OCI-LY3 (cell line): ENCODE measurements at regions not wholly inside any gene's neighbourhood (a gene's known extent, or its start where the extent isn't known, plus 50 kb on each side); places are given as distances from the start of the nearest gene placed in this dataset.

Experiments
- CTCF ChIP-seq: fragments of 200-600, 300-600 bp; sonication (generic); IDR thresholded peaks from 2 replicates; pipeline ENCODE4 v1.5.1; 2014; ENCODE audit warnings: antibody characterized with exemption, low read length, low read depth
- EZH2phosphoT487 ChIP-seq: fragments of 200-600 bp; shearing (Covaris generic); IDR thresholded peaks from 2 replicates; pipeline ENCODE4 v1.6.1; 2018; ENCODE audit warnings: antibody characterized with exemption, mixed run types, low read depth

GRCh38 chr1:88354256-88354655, 329.8 kb upstream of the PKN2 start:
- TF ChIP-seq CTCF, result no peak
- TF ChIP-seq EZH2phosphoT487, result no peak
